CD4-positive, alpha-beta T cell treated with Interleukin-15 for 4 hours (primary cell): ENCODE measurements at regions not wholly inside any gene's neighbourhood (a gene's known extent, or its start where the extent isn't known, plus 50 kb on each side); places are given as distances from the start of the nearest gene placed in this dataset.
"Not testable (repeated sequence)": the region's sequence is repeated elsewhere in the genome, so short reads cannot be mapped to it uniquely, and the experiment has no call there.

Experiments used
- DNase-seq: peaks from one replicate; pipeline ENCODE4 v3.0.0-alpha.2; 2020; ENCODE audit warnings: low spot score

DNA sequence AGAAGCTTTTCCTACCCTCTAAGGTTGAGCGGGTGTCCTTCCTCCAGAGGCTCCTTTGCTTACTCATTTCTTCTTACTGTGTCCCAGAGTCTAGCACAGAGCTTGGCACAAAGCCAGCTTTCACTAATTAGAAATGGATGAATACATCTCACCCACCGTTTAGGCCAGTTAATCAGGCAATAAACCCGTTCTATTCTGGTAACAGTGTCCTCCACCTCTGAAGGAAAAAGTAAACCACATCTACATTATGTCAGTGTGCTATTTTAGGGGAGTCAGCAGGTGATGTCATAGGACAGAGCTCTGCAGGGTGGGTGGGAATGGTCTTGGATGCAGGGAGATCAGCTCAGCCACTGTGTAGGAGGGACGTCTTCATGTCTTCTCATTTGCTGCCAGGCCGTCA is 109.2 kb downstream of the OSTF1 start:
- DNase-seq = no peak

DNA sequence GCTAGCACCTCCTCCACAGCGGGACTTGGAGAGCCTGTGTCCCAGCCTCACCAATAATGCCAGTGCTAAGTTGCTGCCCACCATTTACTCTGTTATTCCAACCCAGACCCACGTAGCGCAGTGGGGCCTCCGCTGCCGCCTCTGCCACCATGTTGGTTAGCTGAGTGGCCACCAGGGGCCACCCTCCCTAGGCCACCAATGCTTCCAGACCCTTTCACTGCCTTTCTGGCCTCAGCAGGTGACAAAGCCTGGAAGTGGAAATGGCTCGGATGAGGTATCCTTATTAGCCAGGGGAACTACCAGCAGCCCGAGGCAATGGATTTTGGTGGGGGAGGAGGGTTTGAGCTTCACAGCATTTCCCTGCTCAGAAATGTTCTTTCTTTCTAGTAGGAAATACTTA is 110.1 kb downstream of the OSTF1 start:
- no peak for DNase-seq

DNA sequence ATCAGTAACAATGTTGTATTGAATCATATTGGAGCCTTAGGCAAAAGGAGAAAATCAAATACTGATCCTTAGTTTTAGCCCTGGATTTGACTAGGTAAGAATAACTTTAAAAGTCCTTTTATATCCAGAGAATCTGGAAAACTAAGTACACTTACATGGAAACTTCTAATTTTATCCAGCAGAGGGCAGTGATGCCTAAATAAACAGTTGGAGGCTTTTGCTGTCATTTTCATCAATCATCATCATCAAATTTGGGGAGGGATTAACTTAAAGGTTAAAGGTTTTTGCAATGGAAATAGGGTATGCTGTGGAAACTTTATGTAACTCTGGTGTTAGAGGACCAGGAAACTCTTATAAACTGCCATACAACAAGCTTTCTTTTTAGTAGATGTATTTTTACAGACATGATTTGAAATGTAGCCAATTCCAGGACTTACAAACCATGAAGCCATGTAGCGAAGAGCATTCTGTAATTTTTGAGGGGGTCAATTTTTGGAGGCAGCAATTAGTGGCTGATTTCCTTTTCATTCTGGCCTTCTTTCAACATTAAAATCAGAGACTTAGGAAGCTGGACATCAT is 112.7 kb downstream of the OSTF1 start:
- DNase-seq = peak; percentile 57

DNA sequence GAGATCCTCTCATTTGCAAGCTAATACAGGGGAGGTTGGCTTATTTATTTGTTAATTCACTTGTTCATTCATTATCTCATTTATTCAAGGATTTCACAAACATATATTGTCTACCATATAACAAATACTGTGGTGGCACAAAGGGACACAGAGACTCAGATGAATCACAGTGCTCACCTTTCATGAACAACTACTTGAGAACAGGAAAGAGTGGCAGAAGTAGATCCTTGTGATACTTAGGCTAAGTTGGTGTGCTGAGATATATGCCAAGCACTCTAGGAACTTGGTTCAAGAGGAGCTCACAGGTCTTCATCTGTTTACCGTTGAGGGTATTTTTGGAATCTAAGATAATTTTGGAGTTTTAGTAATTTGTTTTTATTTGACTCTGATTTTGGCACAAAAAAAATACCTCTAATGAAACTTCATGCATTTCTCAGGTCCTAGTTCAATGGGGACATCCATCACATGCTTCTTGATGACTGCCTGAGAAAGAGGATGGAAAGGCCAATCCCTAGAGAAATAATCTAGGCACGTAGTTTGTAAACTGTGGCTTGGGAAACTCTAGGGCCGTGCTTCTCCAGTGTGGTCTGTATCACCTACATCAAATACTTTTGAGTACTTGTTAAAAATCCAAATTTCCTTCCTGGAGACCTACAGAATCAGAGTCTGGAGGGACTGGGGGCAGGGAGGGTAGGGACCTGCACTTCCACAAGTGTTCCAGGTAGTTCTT is 113.3 kb downstream of the OSTF1 start:
- no peak for DNase-seq

DNA sequence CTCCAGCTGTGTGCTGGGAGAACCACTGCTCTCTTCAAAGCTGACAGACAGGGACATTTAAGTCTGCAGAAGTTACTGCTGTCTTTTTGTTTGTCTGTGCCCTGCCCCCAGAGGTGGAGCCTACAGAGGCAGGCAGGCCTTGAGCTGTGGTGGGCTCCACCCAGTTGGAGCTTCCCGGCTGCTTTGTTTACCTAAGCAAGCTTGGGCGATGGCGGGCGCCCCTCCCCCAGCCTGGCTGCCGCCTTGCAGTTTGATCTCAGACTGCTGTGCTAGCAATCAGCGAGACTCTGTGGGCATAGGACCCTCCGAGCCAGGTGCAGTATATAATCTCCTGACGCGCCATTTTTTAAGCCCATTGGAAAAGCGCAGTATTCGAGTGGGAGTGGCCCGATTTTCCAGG is 119.7 kb downstream of the OSTF1 start:
- DNase-seq = not testable (repeated sequence)

DNA sequence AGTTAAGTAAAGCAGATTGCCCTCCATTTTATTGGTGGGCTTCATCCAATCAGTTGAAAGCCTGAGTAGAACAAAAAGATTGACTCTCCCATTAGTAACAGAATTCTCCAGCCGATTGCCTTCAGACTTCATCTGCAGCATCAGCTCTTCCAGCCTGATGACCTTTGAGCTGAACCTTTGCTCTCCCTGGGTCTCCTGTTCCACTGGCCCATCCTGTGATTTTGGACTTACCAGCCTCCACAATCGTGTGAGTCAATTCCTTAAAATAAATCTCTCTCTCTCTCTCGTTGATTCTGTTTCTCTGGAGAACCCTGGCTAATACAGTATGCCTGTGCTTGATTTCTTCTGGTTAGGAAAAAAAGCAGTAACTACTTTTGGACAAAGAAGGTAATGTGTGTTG is 121.9 kb downstream of the OSTF1 start:
- DNase-seq = no peak

DNA sequence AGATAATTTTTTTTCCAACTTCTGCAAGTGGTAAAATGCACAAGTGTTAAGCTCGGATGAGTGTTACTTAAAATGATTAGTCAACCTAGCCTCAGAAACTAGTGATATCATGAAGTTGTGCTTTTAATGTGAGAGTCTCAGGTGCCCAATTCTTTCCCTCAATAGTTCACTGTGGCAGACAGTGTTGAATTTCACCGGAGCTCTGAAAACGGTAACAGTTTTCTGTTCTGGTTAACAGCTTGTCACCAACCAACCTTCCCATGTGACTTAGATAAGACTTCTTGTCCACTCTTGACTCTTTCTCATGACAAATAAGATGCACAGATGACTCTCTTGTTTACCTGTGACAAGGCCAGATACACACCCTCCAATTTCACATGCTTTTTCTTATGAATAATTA is 125.5 kb downstream of the OSTF1 start:
- no peak for DNase-seq

DNA sequence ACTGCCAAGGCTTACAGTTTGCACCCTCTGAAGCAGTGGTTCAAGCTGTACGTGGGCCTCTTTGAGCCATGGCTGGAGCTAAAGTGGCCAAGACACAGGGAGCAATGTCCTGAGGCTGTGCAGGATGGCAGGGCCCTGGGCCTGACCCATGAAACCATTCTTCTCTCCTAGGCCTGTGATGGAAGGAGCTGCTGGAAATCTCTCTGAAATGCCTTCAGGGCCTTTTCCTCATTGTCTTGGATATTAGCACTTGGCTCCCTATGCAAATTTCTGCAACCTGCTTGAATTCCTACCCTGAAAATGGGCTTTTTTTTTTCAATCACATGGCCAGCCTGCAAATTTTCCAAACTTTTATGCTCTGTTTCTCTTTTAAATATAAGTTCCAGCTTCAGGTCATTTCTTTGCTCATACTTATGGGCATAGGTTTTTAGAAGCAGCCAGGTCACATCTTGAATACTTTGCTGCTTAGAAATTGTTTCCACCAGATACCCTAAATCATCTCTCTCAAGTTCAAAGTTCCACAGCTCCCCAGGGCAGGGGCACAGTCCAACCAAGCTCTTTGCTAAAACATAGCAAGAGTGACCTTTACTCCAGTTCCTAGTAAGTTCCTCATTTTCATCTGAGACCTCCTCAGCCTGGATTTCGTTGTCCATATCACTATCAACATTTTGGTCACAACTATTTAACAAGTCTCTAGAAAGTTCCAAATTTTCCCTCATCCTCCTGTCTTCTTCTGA is 138.3 kb downstream of the OSTF1 start:
- no peak for DNase-seq

DNA sequence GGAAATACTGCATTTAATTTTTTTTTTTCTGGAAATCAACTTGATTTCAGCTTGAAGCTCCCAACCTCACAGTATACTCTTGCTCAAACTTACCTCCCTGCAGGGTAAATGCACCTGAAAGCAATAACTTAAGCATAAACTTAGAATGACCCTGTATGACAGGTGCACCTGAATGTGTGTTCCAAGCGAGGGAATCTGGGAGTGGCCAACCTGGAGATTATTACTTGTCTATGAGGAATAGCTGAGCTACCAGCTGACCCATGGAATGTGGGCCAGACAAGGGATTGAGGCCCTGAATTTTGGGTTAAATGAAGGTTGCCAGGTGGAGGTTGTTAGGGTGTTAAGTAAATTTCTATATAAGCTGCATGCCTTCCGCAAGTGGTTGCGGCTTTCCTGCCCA is 140.6 kb downstream of the OSTF1 start:
- DNase-seq = no peak

DNA sequence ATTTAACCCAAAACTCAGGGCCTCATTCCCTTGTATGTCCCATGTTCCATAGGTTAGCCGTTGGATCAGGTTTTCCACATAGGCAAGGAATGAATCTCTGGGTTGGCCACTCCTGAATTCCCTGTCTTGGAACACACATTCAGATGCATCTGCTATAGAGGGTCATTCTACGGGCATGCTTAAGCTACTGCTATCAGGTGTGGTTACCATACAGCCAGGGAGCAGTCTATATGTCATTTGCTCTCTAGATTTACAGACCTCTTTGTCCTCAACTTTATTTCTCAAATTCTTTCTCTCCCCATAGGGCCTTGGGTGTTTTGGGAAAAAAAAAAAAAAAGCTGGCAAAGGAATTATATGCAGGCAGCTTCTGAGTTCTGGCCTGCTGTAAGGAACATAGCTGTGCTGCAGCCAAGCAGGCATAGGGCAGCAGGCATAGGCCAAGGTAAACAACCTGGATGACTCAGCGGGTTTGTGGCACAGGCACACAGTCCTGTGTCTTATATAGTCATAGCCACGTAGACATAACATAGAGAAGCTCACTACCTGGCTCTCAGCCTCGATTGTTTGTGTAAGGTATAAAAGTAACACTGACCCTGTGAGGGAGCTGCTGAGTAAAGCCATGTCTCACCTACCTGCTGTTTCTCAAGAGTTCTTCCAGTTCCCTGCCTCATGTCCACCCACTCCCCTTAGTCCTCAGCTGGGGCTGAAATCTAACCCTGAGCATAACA is 141.5 kb downstream of the OSTF1 start:
- no peak for DNase-seq

DNA sequence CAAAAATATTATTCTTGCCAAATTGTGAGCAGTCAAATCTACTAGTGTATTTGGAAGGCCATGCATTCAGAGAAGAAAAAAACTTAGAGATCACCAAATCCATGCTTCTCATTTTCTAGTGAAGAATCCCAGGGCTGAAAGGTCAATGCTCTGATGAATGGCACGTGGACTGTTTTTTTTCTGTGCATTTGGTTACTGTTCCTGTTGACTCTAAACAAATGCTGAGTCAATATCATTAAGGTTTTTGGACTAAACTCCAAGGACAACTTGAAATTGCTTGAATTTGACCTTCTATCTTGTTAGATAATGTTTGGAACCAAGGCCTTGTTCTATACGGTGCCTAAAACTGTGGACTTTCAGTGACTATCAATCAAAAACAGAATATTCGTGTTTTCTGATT is 142.2 kb downstream of the OSTF1 start:
- no peak for DNase-seq

DNA sequence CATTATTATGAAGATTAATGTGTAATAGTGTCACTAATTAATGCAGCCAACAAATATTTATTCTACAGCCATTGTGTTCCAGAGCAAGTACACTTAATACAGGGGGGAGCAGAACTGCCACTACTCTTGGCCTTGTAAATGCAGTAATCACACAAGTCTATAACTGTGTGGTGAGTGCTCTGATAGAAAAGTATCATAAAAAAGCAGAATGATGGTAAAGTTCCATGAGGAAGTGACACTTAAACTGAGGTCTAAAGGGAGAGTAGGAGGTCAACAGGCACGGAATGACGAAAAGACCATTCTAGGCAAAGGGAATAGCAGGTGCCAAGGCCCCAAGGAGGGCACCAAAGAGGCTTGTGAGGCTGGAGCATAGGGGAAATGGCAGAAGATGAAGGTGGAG is 142.9 kb downstream of the OSTF1 start:
- DNase-seq = no peak

DNA sequence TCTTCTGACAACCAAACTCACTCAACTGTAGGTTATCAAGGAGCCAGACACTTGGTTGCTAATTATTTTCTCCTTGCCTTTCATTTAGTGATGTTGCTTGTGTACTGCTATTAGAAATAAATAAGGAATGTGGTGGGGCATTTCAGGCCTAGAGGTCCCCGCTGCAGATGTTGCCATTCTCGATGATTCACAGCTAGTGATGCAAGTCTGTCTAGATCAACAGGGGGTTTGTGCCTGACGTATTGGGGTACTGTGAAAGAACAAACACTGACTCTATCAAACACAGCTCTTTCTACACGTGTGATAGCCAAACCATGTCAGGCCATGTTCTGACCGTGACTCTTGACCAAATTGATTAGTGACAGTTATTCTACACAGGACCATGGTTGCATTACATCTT is 144.7 kb downstream of the OSTF1 start:
- no peak for DNase-seq

DNA sequence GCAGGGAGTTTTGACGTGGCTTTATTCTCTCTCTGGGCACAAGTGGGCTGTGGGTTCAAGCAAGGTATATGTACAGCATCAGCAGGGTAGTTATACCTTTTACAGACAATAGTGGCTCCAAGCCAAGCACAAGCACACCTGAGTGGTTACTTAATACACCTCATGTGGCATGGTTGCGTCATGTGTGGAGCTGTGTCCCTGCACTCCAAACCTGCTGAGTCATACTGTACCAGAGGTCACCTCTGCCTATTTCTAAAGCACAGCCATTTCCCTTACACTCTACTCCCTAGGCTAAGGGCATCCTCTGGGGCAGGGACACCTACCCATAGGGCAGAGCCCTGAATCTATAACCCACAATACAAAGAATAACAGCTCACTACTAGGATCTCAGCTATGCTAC is 147.3 kb downstream of the OSTF1 start:
- DNase-seq = no peak

DNA sequence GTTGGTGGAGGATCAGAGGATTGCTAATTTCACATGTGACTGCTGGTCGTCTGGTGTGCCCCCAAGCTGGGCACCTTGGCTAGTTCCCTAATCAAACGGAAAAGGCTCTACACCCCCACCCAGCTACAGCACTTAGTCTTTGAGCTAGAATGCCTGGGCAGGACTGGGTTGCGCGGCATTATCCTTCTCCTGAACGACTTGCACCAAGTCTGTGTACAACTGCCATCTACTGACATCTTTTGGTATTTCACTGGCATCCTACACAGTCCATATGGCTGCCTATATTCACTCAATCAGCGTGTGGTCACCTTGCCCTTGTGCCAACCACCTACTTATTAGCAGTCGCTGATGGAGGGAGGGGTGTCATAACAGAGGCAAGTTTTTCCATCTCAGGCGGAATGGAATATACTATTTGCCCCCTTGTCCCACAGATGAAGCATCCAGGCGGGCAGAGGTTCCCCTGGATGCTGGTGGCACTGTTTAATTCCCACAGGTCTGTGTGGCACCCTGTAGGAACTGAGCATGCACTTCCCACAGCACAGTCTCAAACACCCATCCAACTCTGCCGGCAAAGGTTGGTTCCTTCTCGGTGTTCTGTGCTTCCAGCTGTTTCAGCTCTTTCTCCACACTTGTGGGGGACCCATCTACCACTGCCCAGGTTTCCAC is 150.1 kb downstream of the OSTF1 start:
- peak; percentile 64 for DNase-seq

DNA sequence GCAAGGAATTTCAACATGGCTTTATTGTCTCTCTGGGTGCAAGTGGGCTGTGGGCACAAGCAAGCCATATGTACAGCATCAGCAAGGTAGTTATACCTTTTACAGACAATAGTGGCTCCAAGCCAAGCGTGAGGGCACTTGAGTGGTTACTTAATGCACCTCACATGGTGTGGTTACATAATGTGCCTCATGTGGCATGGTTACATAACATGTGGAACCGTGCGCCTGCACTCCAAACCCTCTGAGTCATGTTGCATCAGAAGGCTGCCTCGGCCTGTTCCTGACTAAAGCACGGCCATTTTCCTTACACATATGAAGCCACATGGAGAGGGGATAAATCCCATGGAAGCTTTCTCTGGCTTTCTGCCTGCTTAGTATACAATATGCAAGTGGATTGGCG is 150.9 kb downstream of the OSTF1 start:
- no peak for DNase-seq

DNA sequence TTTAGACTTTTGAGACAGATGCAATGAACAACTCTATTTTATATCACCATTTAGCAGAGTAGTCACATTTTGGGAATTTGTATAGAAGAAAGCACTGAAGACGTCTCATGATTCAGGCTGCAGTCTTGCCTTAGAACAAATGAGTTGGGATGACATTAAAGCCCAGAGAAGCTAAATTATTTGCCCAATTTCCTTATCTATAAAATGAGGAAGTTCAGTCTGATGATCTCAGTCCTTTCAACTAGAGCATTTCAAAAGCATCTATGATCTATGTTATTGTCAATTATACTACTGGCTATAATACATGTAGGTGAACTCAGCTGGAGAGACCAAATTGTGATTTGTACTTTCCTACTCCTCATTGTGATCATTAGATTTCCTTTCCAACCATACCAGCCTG is 154.1 kb downstream of the OSTF1 start:
- DNase-seq = no peak

DNA sequence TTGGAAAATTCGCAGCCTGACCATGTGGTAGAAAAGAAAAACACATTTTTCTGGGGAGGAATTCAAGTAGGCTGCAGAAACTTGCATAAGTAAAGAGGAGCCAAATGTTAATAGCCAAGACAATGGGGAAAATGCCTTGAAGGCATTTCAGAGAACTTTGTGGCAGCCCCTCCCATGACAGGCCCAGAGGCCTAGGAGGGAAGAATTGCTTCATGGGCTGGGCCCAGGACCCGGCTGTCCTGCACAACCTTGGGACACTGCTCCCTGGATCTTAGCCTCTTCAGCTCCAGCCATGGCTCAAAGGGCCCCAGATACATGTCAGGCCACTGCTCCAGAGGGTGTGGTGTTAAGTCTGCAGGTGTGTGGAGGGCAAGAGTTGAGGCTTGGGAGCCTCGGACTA is 158.6 kb downstream of the OSTF1 start:
- no peak for DNase-seq

DNA sequence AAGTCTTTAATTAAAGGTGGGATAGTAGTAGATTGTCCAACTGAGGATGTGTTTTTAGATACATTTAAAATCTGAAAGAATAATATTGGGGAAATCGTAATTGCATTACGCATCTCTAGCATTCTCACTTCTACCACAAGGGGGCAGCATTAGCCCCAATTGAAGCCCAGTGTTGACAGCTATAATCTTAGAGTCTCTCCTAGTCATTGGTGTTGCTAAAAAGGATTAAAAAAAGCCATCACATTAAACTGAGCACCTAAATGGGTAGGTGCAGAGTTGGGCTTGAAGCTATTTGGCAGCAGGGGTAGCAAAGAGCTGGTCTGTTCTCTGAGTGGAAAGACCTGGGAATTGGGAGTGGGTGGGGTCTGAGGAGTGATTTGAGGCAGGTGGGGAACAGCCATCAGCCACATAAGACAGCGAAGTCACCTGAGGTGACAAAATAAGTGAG is 177.2 kb downstream of the OSTF1 start:
- DNase-seq = peak; percentile 53

DNA sequence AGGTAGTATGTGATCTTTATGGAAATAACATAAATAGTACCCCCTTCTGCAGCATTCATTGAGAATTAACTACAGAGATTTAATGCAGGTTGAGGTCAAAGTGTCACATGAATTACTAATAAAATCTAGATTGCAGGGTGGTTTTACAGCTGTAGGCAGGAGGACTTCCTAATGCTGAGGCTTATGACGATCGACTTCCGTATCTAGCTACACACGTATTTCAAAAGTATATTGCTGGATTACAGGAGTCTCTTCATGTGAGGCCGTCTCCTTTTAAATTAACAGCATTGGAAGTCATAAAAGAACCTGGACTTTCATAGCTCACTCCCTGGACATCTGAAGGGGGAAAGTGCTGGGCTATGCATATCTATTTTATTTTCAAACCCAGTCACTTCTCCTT is 180.9 kb downstream of the OSTF1 start:
- DNase-seq = no peak

DNA sequence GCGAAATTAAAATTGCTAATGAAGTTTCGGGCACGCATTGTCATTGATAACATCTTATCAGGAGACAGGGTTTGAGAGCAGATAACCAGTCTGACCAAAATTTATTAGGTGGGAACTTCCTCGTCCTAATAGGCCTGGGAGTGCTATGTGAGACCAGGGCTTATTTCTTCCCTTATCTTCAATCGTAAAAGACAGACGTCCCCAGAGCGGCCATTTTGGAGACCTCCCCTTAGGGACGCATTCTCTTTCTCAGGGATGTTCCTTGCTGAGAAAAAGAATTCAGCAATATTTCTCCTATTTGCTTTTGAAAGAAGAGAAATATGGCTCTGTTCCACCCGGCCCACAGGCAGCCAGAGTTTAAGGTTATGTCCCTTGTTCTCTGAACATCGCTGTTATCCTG is 184.7 kb downstream of the OSTF1 start:
- DNase-seq = not testable (repeated sequence)

DNA sequence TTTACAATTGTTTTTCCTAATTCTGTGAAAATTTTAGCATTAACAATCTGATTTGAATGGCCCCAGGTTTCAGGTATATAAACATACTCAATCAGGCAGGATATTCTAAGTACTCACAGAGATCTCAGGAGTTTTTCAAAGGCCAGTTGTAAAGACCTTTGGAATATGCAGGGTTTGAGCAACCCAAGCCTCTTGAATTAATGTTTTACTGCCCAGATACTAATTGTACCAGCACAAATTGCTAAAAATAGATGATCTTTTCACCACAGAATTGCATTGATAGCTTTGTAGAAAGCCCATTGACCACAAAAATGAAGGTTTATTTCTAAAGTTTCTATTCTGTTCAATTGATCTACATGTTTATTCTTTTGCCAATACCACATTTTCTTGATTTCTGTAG is 186.5 kb downstream of the OSTF1 start:
- no peak for DNase-seq
